ENCODE measurements at regions not wholly inside any gene's neighbourhood (a gene's known extent, or its start where the extent isn't known, plus 50 kb on each side); places are given as distances from the start of the nearest gene placed in this dataset.

DNA sequence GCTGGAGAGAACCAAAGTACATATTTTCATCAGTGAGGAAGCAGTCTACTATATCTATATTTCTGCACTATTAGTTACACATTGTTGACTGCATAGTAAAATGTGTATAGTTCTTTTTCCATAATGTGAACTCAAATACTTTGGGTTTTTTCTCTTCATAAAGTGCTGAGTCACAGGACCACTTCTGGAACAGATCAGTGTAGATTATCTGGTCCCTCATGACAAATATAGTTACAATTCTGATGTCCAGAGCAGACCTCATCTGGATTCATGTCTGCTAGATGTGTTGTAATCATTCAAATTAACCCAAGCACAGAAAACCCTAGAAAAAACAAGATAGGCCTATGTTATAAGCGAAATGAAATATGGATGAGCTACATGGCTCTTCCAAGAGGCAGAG is 171.4 kb downstream of the SUCLA2 start:
- TF ChIP-seq, protein P1, sequence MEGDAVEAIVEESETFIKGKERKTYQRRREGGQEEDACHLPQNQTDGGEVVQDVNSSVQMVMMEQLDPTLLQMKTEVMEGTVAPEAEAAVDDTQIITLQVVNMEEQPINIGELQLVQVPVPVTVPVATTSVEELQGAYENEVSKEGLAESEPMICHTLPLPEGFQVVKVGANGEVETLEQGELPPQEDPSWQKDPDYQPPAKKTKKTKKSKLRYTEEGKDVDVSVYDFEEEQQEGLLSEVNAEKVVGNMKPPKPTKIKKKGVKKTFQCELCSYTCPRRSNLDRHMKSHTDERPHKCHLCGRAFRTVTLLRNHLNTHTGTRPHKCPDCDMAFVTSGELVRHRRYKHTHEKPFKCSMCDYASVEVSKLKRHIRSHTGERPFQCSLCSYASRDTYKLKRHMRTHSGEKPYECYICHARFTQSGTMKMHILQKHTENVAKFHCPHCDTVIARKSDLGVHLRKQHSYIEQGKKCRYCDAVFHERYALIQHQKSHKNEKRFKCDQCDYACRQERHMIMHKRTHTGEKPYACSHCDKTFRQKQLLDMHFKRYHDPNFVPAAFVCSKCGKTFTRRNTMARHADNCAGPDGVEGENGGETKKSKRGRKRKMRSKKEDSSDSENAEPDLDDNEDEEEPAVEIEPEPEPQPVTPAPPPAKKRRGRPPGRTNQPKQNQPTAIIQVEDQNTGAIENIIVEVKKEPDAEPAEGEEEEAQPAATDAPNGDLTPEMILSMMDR (IDR thresholded peaks at IDR 0.05; ENCODE audit: insufficient read depth, low read depth, low read length): no peak
- no peak for TF ChIP-seq EZH2 (IDR thresholded peaks at IDR 0.05; ENCODE audit: insufficient read depth, low read length)

All from astrocyte (in vitro differentiated cells and primary cell).